ENCODE measurements at regions not wholly inside any gene's neighbourhood (a gene's known extent, or its start where the extent isn't known, plus 50 kb on each side); places are given as distances from the start of the nearest gene placed in this dataset.

- Histone ChIP-seq H3K27ac (peak overlapping the region; percentile 37 to 59 (median 48)), H3K4me3 (no peak overlapping the region), H3K36me3 (no peaks in the 10 kb centered on the region), H3K27me3 (no peaks in the 10 kb centered on the region), H3K4me1 (peaks cover 0 to 16% (median 12%) of the 10 kb centered on the region in 4 donors), H3K9me3 (no peaks in the 10 kb centered on the region)
- WGBS, 2 donors = 21 to 31% methylated on average over 24 of the region's 24 CpGs
- intact Hi-C loops (cut with DNase I) = no loop called here
- peak; percentile 80 for DNase-seq
- TF ChIP-seq POLR2A (IDR thresholded peaks at IDR 0.05) (no peak), POLR2AphosphoS5 (IDR thresholded peaks at IDR 0.05) (peak in 2 of 4 donors; percentile 14 to 36), EP300 (IDR thresholded peaks at IDR 0.05) (no peak), CTCF (IDR thresholded peaks at IDR 0.05) (no peak)
These were observed 62.7 kb upstream of the KLF13 start for GRCh38 chr15:31263751-31264558.

- DNase-seq = no peak
- TF ChIP-seq POLR2A (IDR thresholded peaks at IDR 0.05) (no peak), CTCF (IDR thresholded peaks at IDR 0.05) (no peak), POLR2AphosphoS5 (IDR thresholded peaks at IDR 0.05) (no peak), EP300 (IDR thresholded peaks at IDR 0.05) (no peak)
- Histone ChIP-seq H3K9me3 (no peaks in the 10 kb centered on the region), H3K4me3 (no peak overlapping the region), H3K4me1 (peaks cover 0 to 16% (median 12%) of the 10 kb centered on the region in 4 donors), H3K36me3 (no peaks in the 10 kb centered on the region), H3K27ac (peak overlapping the region; percentile 37 to 59 (median 48)), H3K27me3 (no peaks in the 10 kb centered on the region)
- WGBS, 2 donors = 33 to 59% methylated on average over 6 of the region's 6 CpGs
- intact Hi-C loops (cut with DNase I) = no loop called here
These were observed 62.0 kb upstream of the KLF13 start for GRCh38 chr15:31264559-31265089.

- Histone ChIP-seq H3K27ac (no peak overlapping the region), H3K36me3 (no peaks in the 10 kb centered on the region), H3K27me3 (no peaks in the 10 kb centered on the region), H3K4me3 (no peak overlapping the region), H3K4me1 (peaks cover 0 to 16% (median 12%) of the 10 kb centered on the region in 4 donors), H3K9me3 (no peaks in the 10 kb centered on the region)
- TF ChIP-seq CTCF (IDR thresholded peaks at IDR 0.05) (no peak), POLR2A (IDR thresholded peaks at IDR 0.05) (no peak), EP300 (IDR thresholded peaks at IDR 0.05) (no peak), POLR2AphosphoS5 (IDR thresholded peaks at IDR 0.05) (no peak)
- 33 to 58% methylated on average over 21 of the region's 21 CpGs for WGBS, 2 donors
- DNase-seq = peak; percentile 53
- intact Hi-C loops (cut with DNase I) = no loop called here
These were observed 61.4 kb upstream of the KLF13 start for GRCh38 chr15:31265090-31265870.

- no peaks in the 10 kb centered on the region for H3K27me3 ChIP-seq
- no peak for TF ChIP-seq POLR2A (IDR thresholded peaks at IDR 0.05)
- TF ChIP-seq EP300 (IDR thresholded peaks at IDR 0.05) = no peak
- no peak for TF ChIP-seq CTCF (IDR thresholded peaks at IDR 0.05)
- TF ChIP-seq POLR2AphosphoS5 (IDR thresholded peaks at IDR 0.05) = no peak
- DNase-seq = peak; percentile 75
- intact Hi-C loops (cut with DNase I) = no loop called here
- H3K4me1 ChIP-seq = peaks cover 0 to 16% (median 12%) of the 10 kb centered on the region in 4 donors
- no peaks in the 10 kb centered on the region for H3K9me3 ChIP-seq
- H3K36me3 ChIP-seq = no peaks in the 10 kb centered on the region
- no peak overlapping the region for H3K4me3 ChIP-seq
- peak overlapping the region in 1 of 4 donors; percentile 37 for H3K27ac ChIP-seq
- WGBS, 2 donors = 41 to 64% methylated on average over 22 of the region's 22 CpGs
These were observed 60.5 kb upstream of the KLF13 start for GRCh38 chr15:31265871-31266711.

Measured in sigmoid colon (tissue), 6 donors.